ENCODE measurements at regions not wholly inside any gene's neighbourhood (a gene's known extent, or its start where the extent isn't known, plus 50 kb on each side); places are given as distances from the start of the nearest gene placed in this dataset.
A peak's percentile ranks its signal among the peaks of the same experiment; 100 is the strongest.

- FAIRE-seq (no peak), DNase-seq (no peak), ATAC-seq (no peak)
- no peak for TF ChIP-seq CTCF (IDR thresholded peaks at IDR 0.05)
- no peaks in the 10 kb centered on the region for H3K27me3 ChIP-seq
- H3K36me3 ChIP-seq, result no peaks in the 10 kb centered on the region
- WGBS, 2 donors, result 56 to 63% methylated on average over 8 of the region's 8 CpGs
- no peak overlapping the region for H3K4me3 ChIP-seq
- no peaks in the 10 kb centered on the region for H3K9me3 ChIP-seq
- H3K4me1 ChIP-seq, result no peaks in the 10 kb centered on the region
- intact Hi-C loops (cut with DNase I), result no loop called here
- H3K27ac ChIP-seq, result no peak overlapping the region
Observed at GRCh38 chr20:23150304-23151007, 64.3 kb upstream of the CD93 start.

GRCh38 chr20:23149623-23150279 is 63.6 kb upstream of the CD93 start:
- DNase-seq (no peak), ATAC-seq (no peak), FAIRE-seq (no peak)
- WGBS, 2 donors, result 71 to 77% methylated on average over 7 of the region's 7 CpGs
- no peaks in the 10 kb centered on the region for H3K4me1 ChIP-seq
- H3K27ac ChIP-seq, result no peak overlapping the region
- no peaks in the 10 kb centered on the region for H3K27me3 ChIP-seq
- intact Hi-C loops (cut with DNase I), result no loop called here
- H3K36me3 ChIP-seq, result no peaks in the 10 kb centered on the region
- TF ChIP-seq CTCF (IDR thresholded peaks at IDR 0.05), result no peak
- H3K9me3 ChIP-seq, result no peaks in the 10 kb centered on the region
- H3K4me3 ChIP-seq, result no peak overlapping the region

GRCh38 chr20:23148731-23149570 is 62.8 kb upstream of the CD93 start:
- ATAC-seq (no peak), FAIRE-seq (no peak), DNase-seq (peak in 1 of 6 donors; percentile 10)
- Histone ChIP-seq H3K4me3 (no peak overlapping the region), H3K27me3 (no peaks in the 10 kb centered on the region), H3K4me1 (no peaks in the 10 kb centered on the region), H3K36me3 (no peaks in the 10 kb centered on the region), H3K9me3 (no peaks in the 10 kb centered on the region), H3K27ac (no peak overlapping the region)
- WGBS, 2 donors, result 74 to 82% methylated on average over 10 of the region's 10 CpGs
- intact Hi-C loops (cut with DNase I), result no loop called here
- no peak for TF ChIP-seq CTCF (IDR thresholded peaks at IDR 0.05)

GRCh38 chr20:23147964-23148730 is 62.0 kb upstream of the CD93 start:
- Histone ChIP-seq H3K27ac (peak overlapping the region in 2 of 4 donors; percentile 44 to 60), H3K4me3 (no peak overlapping the region), H3K4me1 (no peaks in the 10 kb centered on the region), H3K36me3 (no peaks in the 10 kb centered on the region), H3K9me3 (no peaks in the 10 kb centered on the region), H3K27me3 (no peaks in the 10 kb centered on the region)
- intact Hi-C loops (cut with DNase I), result no loop called here
- no peak for DNase-seq
- no peak for FAIRE-seq
- TF ChIP-seq CTCF (IDR thresholded peaks at IDR 0.05), result no peak
- ATAC-seq, result peak in 3 of 4 donors; percentile 54 to 69 (median 63)
- WGBS, 2 donors, result 60 to 69% methylated on average over 9 of the region's 9 CpGs

All from pancreas (tissue), 10 donors.